ENCODE measurements at regions not wholly inside any gene's neighbourhood (a gene's known extent, or its start where the extent isn't known, plus 50 kb on each side); places are given as distances from the start of the nearest gene placed in this dataset.

- ChIA-PET CTCF (interaction anchor here (0.5 to 9.6 kb wide), 25 partner anchors 10 to 1822 kb away, joined by 3 to 172 read pairs (median 4); no protein-coding TSS in a partner anchor), POLR2A (interaction anchor here (1.3 kb wide), 1 partner anchor 113 kb away, joined by 3 read pairs; no protein-coding TSS in a partner anchor)
- H3K27ac ChIP-seq (ENCODE audit: extremely low read depth, low read depth, low read length) = no peak overlapping the region
- H3K36me3 ChIP-seq (ENCODE audit: control insufficient read depth in 2 of 2, insufficient read depth in 1 of 2, low read length in 2 of 2) = no peaks in the 10 kb centered on the region
- no peaks in the 10 kb centered on the region for H3K4me1 ChIP-seq (ENCODE audit: control insufficient read depth, insufficient read depth, low read length)
- H3K4me3 ChIP-seq (ENCODE audit: low read depth, low read length) = no peak overlapping the region
- no peak for TF ChIP-seq ZNF302 (tag by site-specific recombination; IDR thresholded peaks at IDR 0.05; ENCODE audit: low read depth)
- no peak for TF ChIP-seq ZNF426 (tag by site-specific recombination; IDR thresholded peaks at IDR 0.05)
- TF ChIP-seq, protein P1, sequence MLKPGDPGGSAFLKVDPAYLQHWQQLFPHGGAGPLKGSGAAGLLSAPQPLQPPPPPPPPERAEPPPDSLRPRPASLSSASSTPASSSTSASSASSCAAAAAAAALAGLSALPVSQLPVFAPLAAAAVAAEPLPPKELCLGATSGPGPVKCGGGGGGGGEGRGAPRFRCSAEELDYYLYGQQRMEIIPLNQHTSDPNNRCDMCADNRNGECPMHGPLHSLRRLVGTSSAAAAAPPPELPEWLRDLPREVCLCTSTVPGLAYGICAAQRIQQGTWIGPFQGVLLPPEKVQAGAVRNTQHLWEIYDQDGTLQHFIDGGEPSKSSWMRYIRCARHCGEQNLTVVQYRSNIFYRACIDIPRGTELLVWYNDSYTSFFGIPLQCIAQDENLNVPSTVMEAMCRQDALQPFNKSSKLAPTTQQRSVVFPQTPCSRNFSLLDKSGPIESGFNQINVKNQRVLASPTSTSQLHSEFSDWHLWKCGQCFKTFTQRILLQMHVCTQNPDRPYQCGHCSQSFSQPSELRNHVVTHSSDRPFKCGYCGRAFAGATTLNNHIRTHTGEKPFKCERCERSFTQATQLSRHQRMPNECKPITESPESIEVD (tag by site-specific recombination; IDR thresholded peaks at IDR 0.05) = no peak
- no peak for TF ChIP-seq ZNF211 (tag by site-specific recombination; IDR thresholded peaks at IDR 0.05; ENCODE audit: low read depth)
- TF ChIP-seq KLF1 (tag by site-specific recombination; IDR thresholded peaks at IDR 0.05) = no peak
- no peak for TF ChIP-seq ZNF266 (tag by site-specific recombination; IDR thresholded peaks at IDR 0.05; ENCODE audit: low read depth)
- TF ChIP-seq ZNF274 (IDR thresholded peaks at IDR 0.05; ENCODE audit: low read length) = no peak
- no peak for TF ChIP-seq ZNF274 (tag by site-specific recombination; IDR thresholded peaks at IDR 0.05; ENCODE audit: borderline replicate concordance)
- no peak for TF ChIP-seq ZNF350 (tag by site-specific recombination; IDR thresholded peaks at IDR 0.05)
- TF ChIP-seq KLF17 (tag by site-specific recombination; IDR thresholded peaks at IDR 0.05) = no peak
- TF ChIP-seq YY2 (tag by site-specific recombination; IDR thresholded peaks at IDR 0.05) = no peak
- no peaks in the 10 kb centered on the region for H3K9me3 ChIP-seq (ENCODE audit: control insufficient read depth, insufficient read depth, low read depth, low read length)
Measured at GRCh38 chr1:53392460-53392859, 64.6 kb upstream of the LRP8 start.

DNA sequence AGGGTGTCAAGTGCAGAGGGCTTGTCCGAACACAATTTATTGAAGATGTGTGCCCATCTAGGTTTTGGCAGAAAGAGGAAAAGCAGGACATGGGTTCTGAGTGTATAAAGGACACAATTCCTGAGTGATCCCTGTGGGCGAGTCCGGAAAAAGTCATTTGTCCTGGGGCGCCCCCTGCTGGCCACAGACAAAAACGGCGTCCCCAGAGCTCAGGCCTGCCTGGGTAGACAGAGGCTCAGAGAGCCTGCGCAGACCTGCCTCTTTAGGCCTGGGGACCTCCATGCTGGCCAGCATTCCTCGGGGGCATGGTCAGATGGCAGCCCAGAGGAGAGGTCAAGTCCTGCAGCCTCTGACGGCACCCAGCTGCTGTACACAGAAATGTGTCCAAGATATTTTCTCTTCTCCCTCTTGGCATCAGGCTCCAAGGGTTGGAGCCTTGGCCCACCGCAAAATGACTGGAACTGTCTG is 65.5 kb upstream of the LRP8 start:
- Histone ChIP-seq H3K9me3 (ENCODE audit: control insufficient read depth, insufficient read depth, low read depth, low read length) (no peaks in the 10 kb centered on the region), H3K36me3 (ENCODE audit: control insufficient read depth in 2 of 2, insufficient read depth in 1 of 2, low read length in 2 of 2) (no peaks in the 10 kb centered on the region), H3K27ac (ENCODE audit: extremely low read depth, low read depth, low read length) (no peak overlapping the region), H3K4me1 (ENCODE audit: control insufficient read depth, insufficient read depth, low read length) (no peaks in the 10 kb centered on the region), H3K4me3 (ENCODE audit: low read depth, low read length) (no peak overlapping the region)
- TF ChIP-seq ZFP41 (tag by site-specific recombination; IDR thresholded peaks at IDR 0.05; ENCODE audit: borderline replicate concordance) (no peak), IKZF3 (tag by site-specific recombination; IDR thresholded peaks at IDR 0.05) (peak; percentile 58; the same call in 1 of the 2 replicates), ZNF654 (tag by site-specific recombination; IDR thresholded peaks at IDR 0.05; ENCODE audit: low read depth) (peak; percentile 83), ZFHX2 (tag by site-specific recombination; conservative IDR thresholded peaks at IDR 0.05) (peak; percentile 37), CTCF (tag by site-specific recombination; IDR thresholded peaks at IDR 0.05) (peak; percentile 76), ZIC2 (tag by site-specific recombination; IDR thresholded peaks at IDR 0.05) (no peak), ZNF311 (tag by site-specific recombination; IDR thresholded peaks at IDR 0.05; ENCODE audit: borderline replicate concordance) (no peak), ZSCAN30 (tag by site-specific recombination; IDR thresholded peaks at IDR 0.05) (0 out of 2 replicates have a peak, but pooled peaks have one; percentile 11), ZNF660 (tag by site-specific recombination; IDR thresholded peaks at IDR 0.05) (peak; percentile 54; the same call in 1 of the 2 replicates)
- CTCF ChIA-PET = interaction anchor here (0.6 to 9.6 kb wide), 38 partner anchors 11 to 919 kb away, joined by 3 to 172 read pairs (median 3); partner anchors contain the start of gene LRP8
- POLR2A ChIA-PET = interaction anchor here (1.3 kb wide), 1 partner anchor 114 kb away, joined by 3 read pairs; no protein-coding TSS in a partner anchor
